ENCODE measurements at regions not wholly inside any gene's neighbourhood (a gene's known extent, or its start where the extent isn't known, plus 50 kb on each side); places are given as distances from the start of the nearest gene placed in this dataset.

GRCh38 chr2:128451084-128452023 is 132.7 kb upstream of the HS6ST1 start:
- TF ChIP-seq CTCF (conservative IDR thresholded peaks at IDR 0.05) (no peak), EZH2 (IDR thresholded peaks at IDR 0.05; ENCODE audit: low read depth) (no peak)
